ENCODE measurements at regions not wholly inside any gene's neighbourhood (a gene's known extent, or its start where the extent isn't known, plus 50 kb on each side); places are given as distances from the start of the nearest gene placed in this dataset.
A peak's percentile ranks its signal among the peaks of the same experiment; 100 is the strongest.

- no peak overlapping the region for H3K4me3 ChIP-seq (replicated peaks in 1 of 3; ENCODE audit: low read depth in 2 of 3, low read length in 3 of 3)
- WGBS (ENCODE audit: insufficient coverage), result 0% methylated on average over 1 of the region's 4 CpGs
- H3K9ac ChIP-seq (ENCODE audit: insufficient read depth, low read length, poor library complexity, severe bottlenecking), result no peak overlapping the region
- Mint-ChIP-seq H3K27me3 (ENCODE audit: low read depth in 3 of 3) (peaks cover 3 to 8% (median 5%) of the 10 kb centered on the region in 3 donors), H3K36me3 (no peaks in the 10 kb centered on the region), H3K9me3 (peaks cover 0 to 2% (median 0%) of the 10 kb centered on the region in 7 donors), H3K4me1 (peaks cover 32% of the 10 kb centered on the region), H3K4me3 (no peak overlapping the region), H3K27ac (peak overlapping the region in 6 of 7 donors; percentile 40 to 89 (median 76))
- H3K27ac ChIP-seq (ENCODE audit: low read depth in 1 of 2, low read length in 2 of 2), result peak overlapping the region in 1 of 2 donors; percentile 76
- no peaks in the 10 kb centered on the region for H3K36me3 ChIP-seq (replicated peaks in 1 of 2; ENCODE audit: control insufficient read depth in 1 of 2, insufficient read depth in 2 of 2, low read length in 2 of 2)
- H3K27me3 ChIP-seq (ENCODE audit: control insufficient read depth in 2 of 2, insufficient read depth in 2 of 2, low read length in 2 of 2), result no peaks in the 10 kb centered on the region
- intact Hi-C loops (cut with micrococcal nuclease), result no loop called here
- H4K20me1 ChIP-seq (ENCODE audit: insufficient read depth, low read length), result no peaks in the 10 kb centered on the region
- peak overlapping the region; percentile 15 for H3K4me2 ChIP-seq (replicated peaks; ENCODE audit: extremely low read depth, low read length, poor library complexity, severe bottlenecking)
- DNase-seq, result peak in 1 of 3 donors; percentile 35
- peak; percentile 45 for TF ChIP-seq CTCF (IDR thresholded peaks at IDR 0.05)
- peaks cover 24 to 27% of the 10 kb centered on the region in 2 donors for H3K4me1 ChIP-seq (ENCODE audit: control insufficient read depth in 1 of 2, insufficient read depth in 2 of 2, low read length in 2 of 2)
- no peaks in the 10 kb centered on the region for H3K79me2 ChIP-seq (ENCODE audit: insufficient read depth, low read length)
- H2AFZ ChIP-seq (ENCODE audit: insufficient read depth, low read depth, low read length, poor library complexity, severe bottlenecking), result no peak overlapping the region
- H3K9me3 ChIP-seq (replicated peaks in 1 of 2; ENCODE audit: control insufficient read depth in 1 of 2, insufficient read depth in 1 of 2, low read length in 2 of 2), result no peaks in the 10 kb centered on the region
Observed at GRCh38 chr12:98416845-98417244, 98.5 kb upstream of the TMPO start.

GRCh38 chr12:98417266-98417665, 98.1 kb upstream of the TMPO start:
- peaks cover 3 to 8% (median 7%) of the 10 kb centered on the region in 3 donors for H3K27me3 Mint-ChIP-seq (ENCODE audit: low read depth in 3 of 3)
- 100% methylated on average over 2 of the region's 2 CpGs for WGBS (ENCODE audit: insufficient coverage)
- H3K4me3 Mint-ChIP-seq, result no peak overlapping the region
- H3K27ac Mint-ChIP-seq, result peak overlapping the region; percentile 40 to 89 (median 69)
- intact Hi-C loops (cut with micrococcal nuclease), result no loop called here
- H2AFZ ChIP-seq (ENCODE audit: insufficient read depth, low read depth, low read length, poor library complexity, severe bottlenecking), result no peak overlapping the region
- no peaks in the 10 kb centered on the region for H3K36me3 Mint-ChIP-seq
- H3K79me2 ChIP-seq (ENCODE audit: insufficient read depth, low read length), result no peaks in the 10 kb centered on the region
- peak overlapping the region; percentile 15 for H3K4me2 ChIP-seq (replicated peaks; ENCODE audit: extremely low read depth, low read length, poor library complexity, severe bottlenecking)
- H3K27me3 ChIP-seq (ENCODE audit: control insufficient read depth in 2 of 2, insufficient read depth in 2 of 2, low read length in 2 of 2), result no peaks in the 10 kb centered on the region
- peak; percentile 64 to 83 (median 78) for DNase-seq
- no peaks in the 10 kb centered on the region for H4K20me1 ChIP-seq (ENCODE audit: insufficient read depth, low read length)
- no peaks in the 10 kb centered on the region for H3K9me3 ChIP-seq (replicated peaks in 1 of 2; ENCODE audit: control insufficient read depth in 1 of 2, insufficient read depth in 1 of 2, low read length in 2 of 2)
- peaks cover 32% of the 10 kb centered on the region for H3K4me1 Mint-ChIP-seq
- peaks cover 0 to 2% (median 0%) of the 10 kb centered on the region in 7 donors for H3K9me3 Mint-ChIP-seq
- no peaks in the 10 kb centered on the region for H3K36me3 ChIP-seq (replicated peaks in 1 of 2; ENCODE audit: control insufficient read depth in 1 of 2, insufficient read depth in 2 of 2, low read length in 2 of 2)
- no peak overlapping the region for H3K4me3 ChIP-seq (replicated peaks in 1 of 3; ENCODE audit: low read depth in 2 of 3, low read length in 3 of 3)
- no peak overlapping the region for H3K9ac ChIP-seq (ENCODE audit: insufficient read depth, low read length, poor library complexity, severe bottlenecking)
- peaks cover 24 to 27% of the 10 kb centered on the region in 2 donors for H3K4me1 ChIP-seq (ENCODE audit: control insufficient read depth in 1 of 2, insufficient read depth in 2 of 2, low read length in 2 of 2)
- peak overlapping the region in 1 of 2 donors; percentile 76 for H3K27ac ChIP-seq (ENCODE audit: low read depth in 1 of 2, low read length in 2 of 2)
- no peak for TF ChIP-seq CTCF (IDR thresholded peaks at IDR 0.05)
